Neural progenitor cell (in vitro differentiated cells): ENCODE measurements at regions not wholly inside any gene's neighbourhood (a gene's known extent, or its start where the extent isn't known, plus 50 kb on each side); places are given as distances from the start of the nearest gene placed in this dataset.

Experiments used
- DNase-seq: peaks from one replicate; pipeline ENCODE4 v3.0.0-alpha.2; 2016; ENCODE audit warnings: low spot score
- H2AFZ ChIP-seq: fragments of 200-600 bp; sonication (generic); replicated peaks from 2 replicates; pipeline ENCODE4 v1.6.1; 2016; ENCODE audit warnings: antibody characterized with exemption
- H3F3A ChIP-seq: fragments of 200-600 bp; sonication (generic); 2 replicates; pipeline ENCODE4 v1.6.1; 2016; ENCODE audit warnings: antibody characterized with exemption, low read depth
- H3K27ac ChIP-seq: fragments of 200-600 bp; sonication (generic); 2 replicates; pipeline ENCODE4 v1.5.1; 2016; ENCODE audit warnings: mild to moderate bottlenecking
- H3K27me3 ChIP-seq: fragments of 200-600 bp; sonication (generic); 2 replicates; pipeline ENCODE4 v1.6.1; 2016; ENCODE audit warnings: mild to moderate bottlenecking, moderate library complexity
- H3K36me3 ChIP-seq: fragments of 200-600 bp; sonication (generic); 2 replicates; pipeline ENCODE4 v1.5.1; 2016
- H3K4me1 ChIP-seq: fragments of 200-600 bp; sonication (generic); 2 replicates; pipeline ENCODE4 v1.6.1; 2016; ENCODE audit warnings: mixed run types
- H3K4me2 ChIP-seq: fragments of 200-600 bp; sonication (generic); 2 replicates; pipeline ENCODE4 v1.6.1; 2016
- H3K4me3 ChIP-seq: fragments of 200-600 bp; sonication (generic); 2 replicates; pipeline ENCODE4 v1.5.1; 2016
- H3K79me2 ChIP-seq: fragments of 200-600 bp; sonication (generic); 2 replicates; pipeline ENCODE4 v1.6.1; 2016; ENCODE audit warnings: low read depth
- H3K9ac ChIP-seq: fragments of 200-600 bp; sonication (generic); 2 replicates; pipeline ENCODE4 v1.6.1; 2016
- H3K9me3 ChIP-seq: fragments of 200-600 bp; sonication (generic); 2 replicates; pipeline ENCODE4 v1.5.1; 2016; ENCODE audit warnings: low read depth
- H4K20me1 ChIP-seq: fragments of 200-600 bp; sonication (generic); 2 replicates; pipeline ENCODE4 v1.6.1; 2016; ENCODE audit warnings: low read depth
- H3K27ac Mint-ChIP-seq: 3 replicates; pipeline ENCODE4 v1.8.0; 2021; ENCODE audit warnings: mixed read lengths
- H3K27me3 Mint-ChIP-seq: 2 replicates; pipeline ENCODE4 v1.8.0; 2022; ENCODE audit warnings: low read depth, mild to moderate bottlenecking, inconsistent platforms, moderate library complexity, mixed read lengths; ENCODE audit not compliant: insufficient read depth
- H3K36me3 Mint-ChIP-seq: 3 replicates; pipeline ENCODE4 v1.8.0; 2021; ENCODE audit warnings: mixed read lengths
- H3K4me1 Mint-ChIP-seq: 3 replicates; pipeline ENCODE4 v1.8.0; 2021; ENCODE audit warnings: mixed read lengths
- H3K4me3 Mint-ChIP-seq: 3 replicates; pipeline ENCODE4 v1.8.0; 2021; ENCODE audit warnings: mild to moderate bottlenecking, moderate library complexity, mixed read lengths
- H3K9me3 Mint-ChIP-seq: 3 replicates; pipeline ENCODE4 v1.8.0; 2020; ENCODE audit warnings: mixed read lengths
- EZH2 ChIP-seq: fragments of 200-600 bp; sonication (generic); IDR thresholded peaks from 2 replicates; pipeline ENCODE4 v1.6.1; 2017; ENCODE audit warnings: antibody characterized with exemption, mild to moderate bottlenecking, moderate library complexity
- EZH2phosphoT487 ChIP-seq: fragments of 200-600 bp; sonication (generic); IDR thresholded peaks from 2 replicates; pipeline ENCODE4 v1.6.1; 2017; ENCODE audit warnings: antibody characterized with exemption
- TF ChIP-seq, protein P1 (sequence below): fragments of 200-600 bp; sonication (generic); IDR thresholded peaks from 2 replicates; pipeline ENCODE4 v1.5.1; 2017; ENCODE audit warnings: antibody characterized with exemption, mild to moderate bottlenecking

DNA sequence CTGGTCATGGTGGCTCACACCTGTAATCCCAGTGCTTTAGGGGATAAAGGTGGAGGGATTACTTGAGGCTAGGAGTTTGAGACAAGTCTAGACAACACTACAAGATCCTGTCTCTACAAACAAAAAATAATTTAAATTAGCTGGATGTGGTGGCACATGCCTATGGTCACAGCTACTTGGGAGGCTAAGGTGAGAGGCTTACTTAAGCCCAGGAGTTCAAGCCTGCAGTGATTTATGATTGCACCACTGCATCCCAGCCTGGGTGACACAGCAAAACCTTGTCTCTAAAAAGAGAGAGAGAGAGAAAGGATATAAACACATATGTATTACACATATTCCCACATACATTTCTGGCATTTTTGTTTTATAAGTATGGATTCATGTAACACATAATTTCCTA is 325.2 kb downstream of the DUSP10 start:
- no peak for DNase-seq
- Histone ChIP-seq H3K9me3 (no peaks in the 10 kb centered on the region), H3K36me3 (no peaks in the 10 kb centered on the region), H3K79me2 (no peaks in the 10 kb centered on the region), H3K27ac (no peak overlapping the region), H3K9ac (no peak overlapping the region), H3K4me2 (no peak overlapping the region), H3K4me1 (no peaks in the 10 kb centered on the region), H3F3A (no peaks in the 10 kb centered on the region), H3K27me3 (no peaks in the 10 kb centered on the region), H2AFZ (no peak overlapping the region), H3K4me3 (no peak overlapping the region), H4K20me1 (no peaks in the 10 kb centered on the region)
- no peaks in the 10 kb centered on the region for H3K4me1 Mint-ChIP-seq
- TF ChIP-seq EZH2phosphoT487 = no peak
- TF ChIP-seq, protein P1, sequence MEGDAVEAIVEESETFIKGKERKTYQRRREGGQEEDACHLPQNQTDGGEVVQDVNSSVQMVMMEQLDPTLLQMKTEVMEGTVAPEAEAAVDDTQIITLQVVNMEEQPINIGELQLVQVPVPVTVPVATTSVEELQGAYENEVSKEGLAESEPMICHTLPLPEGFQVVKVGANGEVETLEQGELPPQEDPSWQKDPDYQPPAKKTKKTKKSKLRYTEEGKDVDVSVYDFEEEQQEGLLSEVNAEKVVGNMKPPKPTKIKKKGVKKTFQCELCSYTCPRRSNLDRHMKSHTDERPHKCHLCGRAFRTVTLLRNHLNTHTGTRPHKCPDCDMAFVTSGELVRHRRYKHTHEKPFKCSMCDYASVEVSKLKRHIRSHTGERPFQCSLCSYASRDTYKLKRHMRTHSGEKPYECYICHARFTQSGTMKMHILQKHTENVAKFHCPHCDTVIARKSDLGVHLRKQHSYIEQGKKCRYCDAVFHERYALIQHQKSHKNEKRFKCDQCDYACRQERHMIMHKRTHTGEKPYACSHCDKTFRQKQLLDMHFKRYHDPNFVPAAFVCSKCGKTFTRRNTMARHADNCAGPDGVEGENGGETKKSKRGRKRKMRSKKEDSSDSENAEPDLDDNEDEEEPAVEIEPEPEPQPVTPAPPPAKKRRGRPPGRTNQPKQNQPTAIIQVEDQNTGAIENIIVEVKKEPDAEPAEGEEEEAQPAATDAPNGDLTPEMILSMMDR = no peak
- no peak for TF ChIP-seq EZH2
- no peak overlapping the region for H3K27ac Mint-ChIP-seq
- no peak overlapping the region for H3K4me3 Mint-ChIP-seq
- no peaks in the 10 kb centered on the region for H3K9me3 Mint-ChIP-seq
- H3K36me3 Mint-ChIP-seq = no peaks in the 10 kb centered on the region
- H3K27me3 Mint-ChIP-seq = no peaks in the 10 kb centered on the region

DNA sequence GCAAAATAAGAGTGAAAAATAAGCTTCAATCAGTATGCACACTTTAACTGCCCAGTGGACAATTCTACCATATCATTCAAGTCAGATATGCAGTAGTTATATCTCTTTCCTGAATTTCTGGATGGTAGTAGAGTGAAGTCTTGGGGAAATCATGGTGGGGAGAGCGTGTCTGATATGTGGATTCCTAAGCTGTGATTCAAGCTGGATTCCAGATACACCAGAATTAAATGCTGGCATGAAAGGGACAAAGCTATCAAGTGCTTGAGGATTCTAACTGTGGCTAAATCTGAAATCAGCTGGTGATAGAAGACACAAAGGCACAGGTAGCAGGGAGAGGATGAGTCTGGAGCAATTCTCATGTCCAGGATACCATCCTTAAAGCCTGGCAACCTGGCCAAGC is 323.5 kb downstream of the DUSP10 start:
- no peaks in the 10 kb centered on the region for H3K27me3 Mint-ChIP-seq

DNA sequence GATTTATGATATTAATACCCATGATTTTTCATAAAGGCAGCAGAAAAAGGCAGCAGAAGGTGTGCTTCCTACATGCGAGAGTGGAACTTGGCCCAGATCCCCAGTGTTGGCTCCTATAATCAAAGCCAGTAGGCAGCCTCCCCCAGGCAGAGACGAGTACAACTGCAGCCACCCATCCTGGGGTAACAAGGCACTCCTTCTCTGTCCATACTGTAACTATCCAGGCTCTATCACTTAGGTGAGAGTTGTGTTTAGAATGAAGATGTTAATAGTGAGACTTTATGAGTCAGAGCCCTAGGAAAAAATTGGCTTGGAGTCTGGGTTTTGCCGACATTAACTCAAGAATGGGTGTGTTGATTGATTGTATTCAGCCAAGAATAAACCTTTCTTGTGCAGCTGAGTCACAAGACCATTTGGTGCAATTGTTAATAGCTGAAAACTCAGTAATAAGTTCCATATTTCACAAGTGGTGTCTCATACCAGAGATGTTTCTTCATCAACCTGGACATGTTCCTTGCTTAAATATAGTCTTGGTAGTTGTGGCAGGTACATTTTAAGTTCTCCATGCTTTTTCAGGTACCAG is 322.3 kb downstream of the DUSP10 start:
- Mint-ChIP-seq H3K9me3 (no peaks in the 10 kb centered on the region), H3K27me3 (no peaks in the 10 kb centered on the region), H3K4me1 (no peaks in the 10 kb centered on the region), H3K27ac (no peak overlapping the region), H3K36me3 (no peaks in the 10 kb centered on the region), H3K4me3 (no peak overlapping the region)
- H3K27me3 ChIP-seq = no peaks in the 10 kb centered on the region
- H3K36me3 ChIP-seq = no peaks in the 10 kb centered on the region
- H3F3A ChIP-seq = no peaks in the 10 kb centered on the region
- no peaks in the 10 kb centered on the region for H3K79me2 ChIP-seq
- DNase-seq = no peak
- H2AFZ ChIP-seq = no peak overlapping the region
- TF ChIP-seq EZH2phosphoT487 (no peak), EZH2 (no peak)
- TF ChIP-seq, protein P1 = no peak
- H3K4me1 ChIP-seq = no peaks in the 10 kb centered on the region
- H3K9ac ChIP-seq = no peak overlapping the region
- H4K20me1 ChIP-seq = no peaks in the 10 kb centered on the region
- no peak overlapping the region for H3K4me2 ChIP-seq
- H3K9me3 ChIP-seq = no peaks in the 10 kb centered on the region
- no peak overlapping the region for H3K27ac ChIP-seq
- no peak overlapping the region for H3K4me3 ChIP-seq

More for the DNA sequence above, 323.5 kb downstream of the DUSP10 start:
- no peak overlapping the region for H3K27ac Mint-ChIP-seq
- DNase-seq = no peak
- no peaks in the 10 kb centered on the region for H3K9me3 Mint-ChIP-seq
- Histone ChIP-seq H3K9me3 (no peaks in the 10 kb centered on the region), H3K9ac (no peak overlapping the region), H3K4me1 (no peaks in the 10 kb centered on the region), H3K79me2 (no peaks in the 10 kb centered on the region), H2AFZ (no peak overlapping the region), H3K36me3 (no peaks in the 10 kb centered on the region), H3K27me3 (no peaks in the 10 kb centered on the region), H3K4me3 (no peak overlapping the region), H4K20me1 (no peaks in the 10 kb centered on the region), H3K27ac (no peak overlapping the region), H3F3A (no peaks in the 10 kb centered on the region), H3K4me2 (no peak overlapping the region)
- no peaks in the 10 kb centered on the region for H3K4me1 Mint-ChIP-seq
- H3K36me3 Mint-ChIP-seq = no peaks in the 10 kb centered on the region
- no peak overlapping the region for H3K4me3 Mint-ChIP-seq
- TF ChIP-seq EZH2 = no peak
- TF ChIP-seq, protein P1 = no peak
- TF ChIP-seq EZH2phosphoT487 = no peak
